ENCODE measurements at regions not wholly inside any gene's neighbourhood (a gene's known extent, or its start where the extent isn't known, plus 50 kb on each side); places are given as distances from the start of the nearest gene placed in this dataset.

- TF ChIP-seq CTCF (IDR thresholded peaks at IDR 0.05; ENCODE audit: control extremely low read depth in 1 of 3, insufficient read depth in 1 of 3, low read depth in 1 of 3, low read length in 3 of 3) (no peak), YY1 (IDR thresholded peaks at IDR 0.05; ENCODE audit: low read depth, low read length) (no peak), GABPA (IDR thresholded peaks at IDR 0.05; ENCODE audit: borderline replicate concordance, insufficient read depth, low read length) (no peak), POLR2AphosphoS5 (IDR thresholded peaks at IDR 0.05; ENCODE audit: low read depth, low read length) (no peak), ATF2 (IDR thresholded peaks at IDR 0.05; ENCODE audit: low read length) (no peak), CHD2 (IDR thresholded peaks at IDR 0.05; ENCODE audit: low read length) (no peak), CREB1 (IDR thresholded peaks at IDR 0.05) (no peak), EP300 (IDR thresholded peaks at IDR 0.05; ENCODE audit: borderline replicate concordance in 1 of 2, low read depth in 2 of 2, low read length in 2 of 2) (no peak), HDAC6 (IDR thresholded peaks at IDR 0.05; ENCODE audit: low read depth, low read length) (no peak)
These were observed 1193.7 kb upstream of the ADGRL2 start for GRCh38 chr1:80607064-80607463.

Data from H1 (cell line).